ENCODE measurements at regions not wholly inside any gene's neighbourhood (a gene's known extent, or its start where the extent isn't known, plus 50 kb on each side); places are given as distances from the start of the nearest gene placed in this dataset.
A peak's percentile ranks its signal among the peaks of the same experiment; 100 is the strongest.

GRCh38 chr3:18127174-18127858, 297.8 kb downstream of the SATB1 start:
- H3K9ac ChIP-seq (ENCODE audit: low read length), result peak overlapping the region; percentile 24
- H3K79me2 ChIP-seq (ENCODE audit: control insufficient read depth, insufficient read depth, low read length), result no peaks in the 10 kb centered on the region
- TF ChIP-seq CTCF (IDR thresholded peaks at IDR 0.05), result peak; percentile 20
- no peak for TF ChIP-seq EZH2 (IDR thresholded peaks at IDR 0.05; ENCODE audit: borderline replicate concordance, insufficient read depth, low read depth, low read length, poor library complexity, severe bottlenecking)
- H4K20me1 ChIP-seq (ENCODE audit: control insufficient read depth, insufficient read depth, low read length, poor library complexity, severe bottlenecking), result no peaks in the 10 kb centered on the region
- CTCF ChIA-PET, result interaction anchor here (0.6 to 2.8 kb wide), 11 partner anchors 11 to 1206 kb away, joined by 3 to 18 read pairs (median 4); no protein-coding TSS in a partner anchor
- H2AFZ ChIP-seq (ENCODE audit: insufficient read depth, low read depth, low read length, poor library complexity, severe bottlenecking), result peak overlapping the region; percentile 53
- peak; percentile 96 for ATAC-seq (ENCODE audit: low read depth)
- H3K27me3 ChIP-seq (replicated peaks in 1 of 4; ENCODE audit: control extremely low read depth in 1 of 4, control insufficient read depth in 3 of 4, insufficient read depth in 4 of 4, low read length in 3 of 4), result no peaks in the 10 kb centered on the region
- peak; percentile 87 for DNase-seq
- peaks cover 30 to 32% of the 10 kb centered on the region in 2 donors for H3K4me1 ChIP-seq (ENCODE audit: control insufficient read depth in 2 of 2, insufficient read depth in 2 of 2, low read length in 2 of 2)
- Mint-ChIP-seq H3K27me3 (no peaks in the 10 kb centered on the region), H3K27ac (peak overlapping the region; percentile 91), H3K4me3 (peak overlapping the region; percentile 35), H3K9me3 (ENCODE audit: insufficient read depth) (no peaks in the 10 kb centered on the region), H3K4me1 (peaks cover 31% of the 10 kb centered on the region)
- peak overlapping the region in 3 of 5 experiments; percentile 15 to 30 (median 25) for H3K4me3 ChIP-seq (ENCODE audit: control extremely low read depth in 1 of 5, extremely low read depth in 1 of 5, insufficient read depth in 1 of 5, low read depth in 2 of 5, low read length in 4 of 5)
- POLR2A ChIA-PET, result interaction anchor here (0.6 to 0.7 kb wide), 3 partner anchors 15 to 1259 kb away, joined by 3 read pairs; no protein-coding TSS in a partner anchor
- H3K9me3 ChIP-seq (ENCODE audit: control extremely low read depth in 1 of 3, control insufficient read depth in 2 of 3, insufficient read depth in 1 of 3, low read length in 2 of 3), result no peaks in the 10 kb centered on the region
- WGBS (ENCODE audit: insufficient coverage), result 10% methylated on average over 2 of the region's 3 CpGs
- peak overlapping the region; percentile 57 to 72 for H3K27ac ChIP-seq (ENCODE audit: low read length in 2 of 2)
- peak overlapping the region; percentile 67 for H3K4me2 ChIP-seq (replicated peaks; ENCODE audit: low read depth, low read length, poor library complexity, severe bottlenecking)
- H3K36me3 ChIP-seq (replicated peaks in 1 of 2; ENCODE audit: control extremely low read depth in 1 of 2, control insufficient read depth in 1 of 2, extremely low read depth in 1 of 2, insufficient read depth in 2 of 2, low read length in 1 of 2), result no peaks in the 10 kb centered on the region
- intact Hi-C loops (cut with micrococcal nuclease), result loop anchor here (2.0 to 5.0 kb wide), 2 partner anchors 95 to 320 kb away; no protein-coding TSS in a partner anchor

GRCh38 chr3:18126772-18127171, 298.4 kb downstream of the SATB1 start:
- DNase-seq (peak; percentile 8), ATAC-seq (ENCODE audit: low read depth) (no peak)
- Histone ChIP-seq H4K20me1 (ENCODE audit: control insufficient read depth, insufficient read depth, low read length, poor library complexity, severe bottlenecking) (no peaks in the 10 kb centered on the region), H3K4me2 (replicated peaks; ENCODE audit: low read depth, low read length, poor library complexity, severe bottlenecking) (peak overlapping the region; percentile 67), H3K79me2 (ENCODE audit: control insufficient read depth, insufficient read depth, low read length) (no peaks in the 10 kb centered on the region), H3K27me3 (replicated peaks in 1 of 4; ENCODE audit: control extremely low read depth in 1 of 4, control insufficient read depth in 3 of 4, insufficient read depth in 4 of 4, low read length in 3 of 4) (no peaks in the 10 kb centered on the region), H3K9me3 (ENCODE audit: control extremely low read depth in 1 of 3, control insufficient read depth in 2 of 3, insufficient read depth in 1 of 3, low read length in 2 of 3) (no peaks in the 10 kb centered on the region), H3K36me3 (replicated peaks in 1 of 2; ENCODE audit: control extremely low read depth in 1 of 2, control insufficient read depth in 1 of 2, extremely low read depth in 1 of 2, insufficient read depth in 2 of 2, low read length in 1 of 2) (no peaks in the 10 kb centered on the region), H3K27ac (ENCODE audit: low read length in 2 of 2) (peak overlapping the region; percentile 57 to 72), H2AFZ (ENCODE audit: insufficient read depth, low read depth, low read length, poor library complexity, severe bottlenecking) (peak overlapping the region; percentile 53), H3K4me1 (ENCODE audit: control insufficient read depth in 2 of 2, insufficient read depth in 2 of 2, low read length in 2 of 2) (peaks cover 30 to 32% of the 10 kb centered on the region in 2 donors), H3K4me3 (ENCODE audit: control extremely low read depth in 1 of 5, extremely low read depth in 1 of 5, insufficient read depth in 1 of 5, low read depth in 2 of 5, low read length in 4 of 5) (peak overlapping the region in 1 of 5 experiments; percentile 25), H3K9ac (ENCODE audit: low read length) (peak overlapping the region; percentile 24)
- ChIA-PET CTCF (interaction anchor here (0.6 to 2.8 kb wide), 10 partner anchors 12 to 1575 kb away, joined by 3 to 18 read pairs (median 4); no protein-coding TSS in a partner anchor), POLR2A (interaction anchor here (0.6 kb wide), 1 partner anchor 15 kb away, joined by 3 read pairs; no protein-coding TSS in a partner anchor)
- H3K27ac Mint-ChIP-seq, result peak overlapping the region; percentile 69
- H3K4me3 Mint-ChIP-seq, result no peak overlapping the region
- H3K27me3 Mint-ChIP-seq, result no peaks in the 10 kb centered on the region
- intact Hi-C loops (cut with micrococcal nuclease), result loop anchor here (2.0 to 5.0 kb wide), 2 partner anchors 96 to 321 kb away; no protein-coding TSS in a partner anchor
- H3K4me1 Mint-ChIP-seq, result peaks cover 31% of the 10 kb centered on the region
- H3K9me3 Mint-ChIP-seq (ENCODE audit: insufficient read depth), result no peaks in the 10 kb centered on the region
- WGBS (ENCODE audit: insufficient coverage), result 93% methylated on average over 2 of the region's 5 CpGs
- TF ChIP-seq CTCF (IDR thresholded peaks at IDR 0.05), result no peak
- no peak for TF ChIP-seq EZH2 (IDR thresholded peaks at IDR 0.05; ENCODE audit: borderline replicate concordance, insufficient read depth, low read depth, low read length, poor library complexity, severe bottlenecking)

Measured in B cell (primary cell).